T47D (cell line): ENCODE measurements at regions not wholly inside any gene's neighbourhood (a gene's known extent, or its start where the extent isn't known, plus 50 kb on each side); places are given as distances from the start of the nearest gene placed in this dataset.

ENCODE experiments used
- DNase-seq, 2 experiments: peaks; one replicate each; pipeline versions ENCODE4 v3.0.0 to v3.0.0-alpha.2; 2011 to 2012; ENCODE audit warnings: low read depth in 1 of 2, low spot score in 1 of 2
- JUND ChIP-seq: IDR thresholded peaks from 2 replicates; pipeline ENCODE4 v1.6.1; 2012; ENCODE audit warnings: low read depth
- in situ Hi-C: cut with HindIII; loops from 2 replicates; pipeline ENCODE4 v1.10.0; 2016; ENCODE audit warnings: low sequenced_read_pairs, low pct_unique_long_range_greater_than_20kb

DNA sequence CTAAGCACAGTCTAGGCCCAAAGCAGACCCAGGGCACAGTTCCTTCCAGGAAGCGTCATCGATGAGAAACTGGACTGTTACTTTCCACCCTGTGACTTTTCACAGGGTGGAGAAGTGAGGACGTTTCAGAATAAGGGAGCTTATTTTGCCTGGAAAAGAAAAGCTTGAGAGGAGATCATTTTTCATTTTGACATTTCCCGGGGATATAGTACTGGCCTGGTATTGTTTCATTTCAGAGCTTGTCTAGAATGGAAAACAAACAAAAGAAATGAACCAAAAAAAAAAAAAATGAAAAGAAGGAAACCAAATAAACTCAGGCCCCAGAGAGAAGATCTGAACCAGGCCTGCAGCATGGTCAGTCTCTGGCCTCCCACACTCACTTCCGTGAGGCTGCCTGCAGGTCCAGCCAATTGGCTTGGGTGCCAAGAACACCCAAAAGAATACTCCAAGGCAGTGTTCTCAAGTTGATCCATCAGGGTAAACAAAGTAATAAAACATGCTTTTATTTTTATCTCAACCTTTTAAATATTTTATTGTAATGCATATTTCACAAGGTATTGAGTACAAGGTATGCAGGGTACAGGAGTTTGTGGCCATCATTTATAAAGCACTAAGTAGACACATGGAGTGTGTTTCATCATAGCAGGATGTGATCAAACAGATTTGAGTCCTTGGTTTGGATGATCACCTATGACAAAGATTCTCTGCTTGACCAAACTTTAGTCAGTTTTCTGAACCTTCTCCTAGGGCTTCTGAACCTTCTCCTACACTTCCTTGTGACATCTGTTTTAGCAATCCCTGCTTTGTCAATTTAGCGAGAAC is 176.9 kb upstream of the GGTLC1 start:
- TF ChIP-seq JUND, result no peak
- DNase-seq, result peak in 1 of 2 experiments; percentile 36
- in situ Hi-C loops, result no loop called here

GRCh38 chr20:24164360-24164759 is 175.8 kb upstream of the GGTLC1 start:
- peak in 1 of 2 experiments; percentile 55 for DNase-seq
- TF ChIP-seq JUND, result no peak
- in situ Hi-C loops, result no loop called here

DNA sequence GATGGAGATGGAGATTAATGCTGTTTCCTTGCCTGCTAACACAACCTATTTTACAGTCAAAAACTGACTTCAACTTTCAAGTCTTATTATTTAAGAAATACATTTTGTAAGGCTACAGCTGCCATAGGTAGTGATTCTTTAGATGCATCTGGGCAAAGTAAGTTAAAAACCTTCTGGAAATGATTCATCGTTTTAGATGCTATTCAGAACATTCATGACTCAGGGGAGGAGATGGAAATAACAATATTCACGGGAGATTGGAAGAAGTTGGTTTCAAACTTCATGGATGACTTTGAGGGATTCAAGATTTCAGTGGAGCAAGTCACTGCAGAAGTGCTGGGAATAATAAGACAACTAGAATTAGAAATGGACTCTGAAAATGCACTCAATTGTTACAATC is 174.9 kb upstream of the GGTLC1 start:
- in situ Hi-C loops, result no loop called here
- no peak for TF ChIP-seq JUND
- DNase-seq, result no peak

DNA sequence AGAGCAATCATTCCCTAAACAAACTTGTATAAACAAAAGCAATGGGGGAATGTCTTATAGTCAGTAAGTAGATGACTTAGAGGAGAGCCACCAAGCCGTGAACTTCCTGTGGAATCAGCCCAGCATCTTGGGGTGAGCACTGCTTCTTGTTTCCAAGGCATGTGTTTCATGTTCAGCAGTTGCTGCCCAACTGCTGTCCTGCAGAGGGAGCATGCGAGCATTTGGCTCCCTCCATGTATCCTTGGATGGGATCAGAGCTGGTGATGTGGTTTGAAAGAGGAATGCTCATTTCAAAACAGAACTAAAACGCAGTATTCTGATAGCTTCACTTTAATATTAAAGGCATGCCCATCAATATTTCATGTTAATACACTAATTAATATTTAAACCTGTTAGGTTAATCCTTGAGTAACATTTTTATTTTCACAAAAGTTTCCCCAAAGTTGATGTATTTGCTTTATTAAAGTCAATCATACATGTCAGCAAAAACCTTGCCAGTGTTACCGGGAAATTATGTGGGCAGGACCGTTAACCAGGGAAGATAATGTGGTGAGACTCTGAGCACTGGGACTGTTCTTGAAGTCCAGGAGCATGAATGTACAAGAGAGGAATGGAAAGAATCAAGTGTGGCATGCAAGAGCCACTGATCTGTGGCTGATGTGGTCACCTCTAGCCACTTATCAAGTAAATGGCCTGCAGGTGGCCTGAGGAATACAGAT is 172.1 kb upstream of the GGTLC1 start:
- no peak for TF ChIP-seq JUND
- peak; percentile 45 to 79 for DNase-seq
- in situ Hi-C loops, result no loop called here

DNA sequence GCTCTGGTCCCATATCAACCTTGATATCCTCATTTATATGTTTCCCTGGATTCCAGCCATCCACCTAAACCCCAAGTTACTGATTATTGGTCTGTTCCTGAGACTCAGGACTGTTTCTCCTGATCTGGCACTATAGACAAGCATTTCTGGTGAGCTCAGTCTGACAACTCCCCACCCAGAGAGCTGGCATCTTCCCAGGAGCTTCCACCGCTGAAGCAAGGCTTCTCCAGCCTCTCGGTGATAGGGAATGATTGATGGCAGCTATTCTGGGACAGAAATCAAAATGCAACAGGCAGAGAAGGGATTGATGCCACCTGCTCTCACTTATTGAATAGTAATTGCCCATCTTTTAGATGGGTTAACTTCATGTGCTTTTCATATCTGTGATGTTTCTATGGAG is 169.7 kb upstream of the GGTLC1 start:
- TF ChIP-seq JUND, result no peak
- in situ Hi-C loops, result no loop called here
- DNase-seq, result no peak

- no peak for TF ChIP-seq JUND
- in situ Hi-C loops, result no loop called here
Observed at GRCh38 chr20:24157213-24157612, 168.6 kb upstream of the GGTLC1 start.

DNA sequence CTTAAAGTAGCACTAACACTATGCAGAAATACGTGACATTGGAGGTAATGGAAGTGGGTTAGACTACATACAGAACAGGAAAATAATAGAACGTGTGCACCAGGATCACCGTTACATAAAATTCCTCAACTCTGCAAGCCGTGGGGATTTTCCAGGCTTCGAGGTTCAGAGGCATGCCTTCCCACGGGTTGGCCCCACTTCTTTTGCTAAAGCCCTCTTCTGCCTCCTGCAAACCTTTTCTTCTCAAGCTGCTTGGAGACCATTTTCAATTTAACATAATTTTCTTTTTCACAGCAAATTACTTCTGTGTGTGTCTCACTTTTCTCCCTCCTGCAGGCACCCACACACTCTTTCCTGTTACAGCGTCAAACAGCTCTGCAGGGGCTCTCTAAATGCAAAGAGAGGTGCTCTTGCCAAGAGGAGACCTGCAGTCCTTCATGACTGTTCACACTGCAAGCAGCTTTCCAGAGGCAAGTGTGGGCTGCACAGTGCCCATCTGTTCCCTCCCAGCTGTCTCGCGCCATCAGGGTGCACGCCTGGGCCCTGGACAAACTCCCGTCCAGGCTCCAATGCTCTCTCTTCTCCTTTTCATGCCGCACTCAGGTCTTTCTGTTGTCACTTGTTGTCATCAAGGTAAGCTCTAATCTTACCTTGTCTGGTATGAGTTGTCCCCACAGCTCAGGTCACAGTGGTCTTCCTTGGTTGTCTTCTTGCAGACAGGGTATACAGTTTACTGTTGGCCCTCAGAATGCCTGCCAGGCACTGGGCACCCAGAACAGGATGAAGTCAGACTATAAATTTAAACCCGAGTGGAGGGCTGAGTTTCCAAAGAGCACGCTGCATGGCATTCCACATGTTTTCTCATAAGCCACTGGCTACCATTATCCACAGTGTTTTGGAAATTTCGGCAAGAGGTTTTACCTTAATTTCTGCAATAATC is 164.8 kb upstream of the GGTLC1 start:
- no peak for DNase-seq
- in situ Hi-C loops, result no loop called here
- no peak for TF ChIP-seq JUND

More at GRCh38 chr20:24157213-24157612, 168.6 kb upstream of the GGTLC1 start:
- no peak for DNase-seq

DNA sequence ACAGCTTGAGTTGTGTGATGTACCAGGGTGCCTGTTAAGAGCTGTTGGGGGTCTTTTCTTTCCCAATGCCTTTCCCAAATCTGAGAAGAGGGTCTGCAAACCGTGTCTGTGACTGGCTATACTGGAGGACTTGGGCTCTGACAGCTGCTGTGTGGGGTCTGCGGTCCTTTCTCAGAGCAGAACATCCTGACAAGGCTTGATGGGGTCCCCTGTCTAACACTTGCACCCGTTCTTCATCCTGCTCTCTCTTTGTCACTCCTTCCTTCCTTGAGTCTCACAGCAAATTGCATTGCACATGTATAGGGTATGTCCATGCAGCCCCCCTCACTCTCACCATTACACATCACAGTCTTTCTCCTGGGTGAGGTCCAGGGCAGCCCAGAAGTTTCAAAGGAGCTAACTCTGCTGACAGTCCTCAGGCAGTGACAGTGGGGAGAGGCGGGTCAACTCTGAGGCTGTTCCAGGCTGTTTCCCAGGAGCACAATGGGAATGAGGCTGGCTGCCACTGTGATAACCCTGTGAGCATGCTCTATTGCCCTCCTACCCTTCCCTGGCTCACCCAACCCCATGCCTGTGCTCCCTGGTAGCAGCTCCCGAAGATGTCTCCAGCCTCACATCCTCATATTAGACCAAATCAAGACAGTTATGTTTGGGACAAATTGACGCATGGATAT is 163.2 kb upstream of the GGTLC1 start:
- no peak for DNase-seq
- no peak for TF ChIP-seq JUND
- in situ Hi-C loops, result no loop called here

GRCh38 chr20:24150406-24150805 is 161.8 kb upstream of the GGTLC1 start:
- in situ Hi-C loops, result no loop called here
- no peak for DNase-seq
- TF ChIP-seq JUND, result no peak

- TF ChIP-seq JUND, result no peak
- in situ Hi-C loops, result no loop called here
- DNase-seq, result peak in 1 of 2 experiments; percentile 65
Observed at GRCh38 chr20:24149881-24150307, 161.3 kb upstream of the GGTLC1 start.

- DNase-seq, result no peak
- TF ChIP-seq JUND, result no peak
- in situ Hi-C loops, result no loop called here
Observed at GRCh38 chr20:24149175-24149574, 160.6 kb upstream of the GGTLC1 start.

DNA sequence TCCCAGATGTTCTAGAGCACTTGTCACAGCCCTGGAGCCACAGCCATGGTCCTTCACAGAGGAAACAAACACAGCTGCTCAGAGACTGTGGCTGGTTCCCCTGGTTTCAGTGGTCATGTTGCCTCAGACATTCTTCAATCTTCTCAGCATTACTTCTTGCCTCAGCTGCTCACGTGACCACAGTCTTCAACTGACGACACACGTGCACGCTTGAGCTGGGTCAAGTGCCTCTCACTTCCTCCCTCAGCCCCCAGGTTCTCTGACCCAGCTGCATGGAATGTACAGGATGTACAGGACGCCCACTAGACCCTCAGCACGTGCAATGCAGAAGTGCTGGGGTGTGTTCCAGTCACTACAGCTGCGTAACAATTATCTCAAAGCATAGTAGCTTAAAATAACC is 159.8 kb upstream of the GGTLC1 start:
- no peak for DNase-seq
- no peak for TF ChIP-seq JUND
- in situ Hi-C loops, result no loop called here
